Panc1 (cell line): ENCODE measurements at regions not wholly inside any gene's neighbourhood (a gene's known extent, or its start where the extent isn't known, plus 50 kb on each side); places are given as distances from the start of the nearest gene placed in this dataset.

ENCODE experiments used
- CTCF ChIP-seq: fragments of 450-650 bp; IDR thresholded peaks from 2 replicates; pipeline ENCODE4 v1.5.1; 2017; ENCODE audit warnings: mild to moderate bottlenecking
- POLR2AphosphoS5 ChIP-seq: IDR thresholded peaks from 2 replicates; pipeline ENCODE4 v1.6.1; 2012; ENCODE audit warnings: mild to moderate bottlenecking, low read depth, low read length, moderate library complexity
- REST ChIP-seq, 2 experiments: IDR thresholded peaks; 2 replicates each; pipeline ENCODE4 v1.6.1; 2011 to 2012; ENCODE audit warnings: low read depth in 2 of 2, control low read depth in 1 of 2, low read length in 1 of 2, mild to moderate bottlenecking in 1 of 2, moderate library complexity in 1 of 2; ENCODE audit not compliant: insufficient read depth in 1 of 2
- TCF7L2 ChIP-seq: IDR thresholded peaks from 2 replicates; pipeline ENCODE4 v1.6.1; 2011; ENCODE audit warnings: mild to moderate bottlenecking, low read depth, low read length, inconsistent platforms

DNA sequence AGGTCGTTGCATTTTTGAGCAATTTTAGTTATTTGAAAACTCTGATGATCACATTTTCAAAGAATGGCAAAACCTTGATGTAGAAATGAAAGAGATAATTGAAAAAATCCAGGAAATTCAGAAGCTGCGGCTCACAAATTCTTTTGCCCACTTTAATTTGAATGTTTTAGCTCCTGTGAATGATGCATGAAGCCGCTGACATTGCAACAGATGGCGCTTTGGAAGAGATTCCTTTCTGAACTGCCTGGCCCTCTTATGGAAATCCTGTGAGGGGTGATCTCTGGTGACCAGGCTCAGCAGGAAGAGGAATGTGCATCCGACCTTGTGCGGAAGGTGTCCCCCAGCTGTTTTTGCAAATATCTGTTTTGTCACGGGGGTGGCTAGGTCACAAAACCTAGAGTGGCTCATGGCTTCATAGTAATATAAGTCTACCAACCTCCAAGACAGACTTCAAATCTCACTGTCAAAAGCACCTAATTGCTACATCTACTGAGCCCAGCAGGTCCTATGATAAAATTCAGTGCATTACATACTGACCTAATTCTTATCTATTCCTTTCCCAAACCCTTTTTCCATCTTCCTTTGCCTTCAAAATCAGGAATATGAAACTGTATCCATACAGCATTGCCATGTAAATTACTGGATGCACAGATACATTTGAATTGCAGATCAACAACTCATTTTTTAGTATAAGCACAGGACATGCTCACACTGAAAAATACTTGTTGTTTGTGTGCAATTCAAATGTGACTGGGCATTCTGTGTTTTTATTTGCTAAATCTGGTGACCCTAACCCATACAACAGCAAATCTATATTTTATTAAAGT lies 412.7 kb downstream of the ETS1 start:
- TF ChIP-seq CTCF (no peak), TCF7L2 (no peak), POLR2AphosphoS5 (no peak), REST (IDR thresholded peaks at IDR 0.05; ENCODE audit: insufficient read depth in 1 of 2, low read depth in 2 of 2, low read length in 1 of 2) (no peak)
